SK-N-SH (cell line): ENCODE measurements at regions not wholly inside any gene's neighbourhood (a gene's known extent, or its start where the extent isn't known, plus 50 kb on each side); places are given as distances from the start of the nearest gene placed in this dataset.

Experiments
- CTCF ChIA-PET: fragments of 300-600, 350-600 bp; formaldehyde crosslinking; extraction: SDS; loops from one replicate; lab custom pipeline; 2021; lab: Yijun Ruan, JAX
- POLR2A ChIA-PET: fragments of 350-600 bp; sonication (Branson Sonifier 250); formaldehyde crosslinking; extraction: SDS; loops from one replicate; lab custom pipeline; 2020; ENCODE audit warnings: antibody characterized with exemption, inconsistent platforms; lab: Yijun Ruan, JAX
- DNase-seq: peaks from one replicate; pipeline ENCODE4 v3.0.0; 2012
- H2AFZ ChIP-seq: fragments of 200-600 bp; sonication (generic); 2 replicates; pipeline ENCODE4 v1.8.1; 2016; ENCODE audit warnings: antibody characterized with exemption, mild to moderate bottlenecking, low read depth
- H3F3A ChIP-seq: fragments of 200-600 bp; sonication (generic); replicated peaks from 2 replicates; pipeline ENCODE3; 2016; ENCODE audit warnings: antibody characterized with exemption, mild to moderate bottlenecking; ENCODE audit not compliant: insufficient read depth
- H3K27ac ChIP-seq, 2 experiments: fragments of 200-500 bp in 1 of 2; fragments of 200-600 bp in 1 of 2; sonication (Bioruptor generic) in 1 of 2; sonication (generic), shearing (Covaris generic) in 1 of 2; 2 replicates each; pipeline versions ENCODE4 v1.5.1 to v1.6.1; 2014 to 2016; ENCODE audit warnings: low read depth in 2 of 2, inconsistent platforms in 1 of 2, low read length in 1 of 2, mild to moderate bottlenecking in 1 of 2, mixed read lengths in 1 of 2
- H3K27me3 ChIP-seq: fragments of 200-600 bp; sonication (generic), shearing (Covaris generic); 2 replicates; pipeline ENCODE4 v1.6.1; 2016; ENCODE audit warnings: mixed run types; ENCODE audit not compliant: insufficient read depth
- H3K36me3 ChIP-seq, 2 experiments: fragments of 200-500 bp in 1 of 2; fragments of 200-600 bp in 1 of 2; sonication (Bioruptor generic) in 1 of 2; sonication (generic) in 1 of 2; replicated peaks in 1 of 2; 2 replicates each; pipeline versions ENCODE3 to v1.5.1; 2014 to 2016; ENCODE audit warnings: low read length in 1 of 2, mild to moderate bottlenecking in 1 of 2; ENCODE audit not compliant: insufficient read depth in 2 of 2, control insufficient read depth in 1 of 2
- H3K4me1 ChIP-seq, 2 experiments: fragments of 200-500 bp in 1 of 2; fragments of 200-600 bp in 1 of 2; sonication (Bioruptor generic) in 1 of 2; sonication (generic), shearing (Covaris generic) in 1 of 2; 2 replicates each; pipeline versions ENCODE4 v1.5.1 to v1.6.1; 2014 to 2016; ENCODE audit warnings: low read depth in 1 of 2, low read length in 1 of 2, mixed run types in 1 of 2; ENCODE audit not compliant: insufficient read depth in 2 of 2, control insufficient read depth in 1 of 2
- H3K4me2 ChIP-seq: fragments of 200-600 bp; sonication (generic), shearing (Covaris generic); 2 replicates; pipeline ENCODE4 v1.6.1; 2017; ENCODE audit warnings: mixed run types
- H3K4me3 ChIP-seq, 2 experiments: fragments of 200-500 bp in 1 of 2; fragments of 200-600 bp in 1 of 2; sonication (Bioruptor generic) in 1 of 2; sonication (generic), shearing (Covaris generic) in 1 of 2; 2 replicates each; pipeline versions ENCODE4 v1.5.1 to v1.8.1; 2014 to 2016; ENCODE audit warnings: low read depth in 2 of 2, inconsistent platforms in 1 of 2, low read length in 1 of 2, mild to moderate bottlenecking in 1 of 2, mixed read lengths in 1 of 2, moderate library complexity in 1 of 2
- H3K79me2 ChIP-seq: fragments of 200-600 bp; sonication (generic); 2 replicates; pipeline ENCODE4 v1.8.1; 2017; ENCODE audit warnings: mild to moderate bottlenecking; ENCODE audit not compliant: insufficient read depth
- H3K9ac ChIP-seq: fragments of 200-600 bp; sonication (generic); 2 replicates; pipeline ENCODE4 v1.6.1; 2017; ENCODE audit warnings: mixed run types
- H3K9me2 ChIP-seq: fragments of 200-600 bp; sonication (generic); 2 replicates; pipeline ENCODE4 v1.6.1; 2017; ENCODE audit warnings: mixed run types
- H3K9me3 ChIP-seq: fragments of 200-600 bp; sonication (generic); 2 replicates; pipeline ENCODE4 v1.6.1; 2017; ENCODE audit warnings: mixed run types, mild to moderate bottlenecking, moderate library complexity
- H4K20me1 ChIP-seq: fragments of 200-600 bp; sonication (generic); 2 replicates; pipeline ENCODE4 v1.6.1; 2017; ENCODE audit warnings: mild to moderate bottlenecking, mixed run types; ENCODE audit not compliant: insufficient read depth
- ELF1 ChIP-seq: IDR thresholded peaks from 2 replicates; pipeline ENCODE4 v1.4.0; 2012
- FOXM1 ChIP-seq: IDR thresholded peaks from 2 replicates; pipeline ENCODE4 v1.4.0; 2012; ENCODE audit warnings: low read depth, mild to moderate bottlenecking
- GABPA ChIP-seq: IDR thresholded peaks from 2 replicates; pipeline ENCODE4 v1.4.0; 2012; ENCODE audit warnings: low read depth, mild to moderate bottlenecking
- JUND ChIP-seq: IDR thresholded peaks from 2 replicates; pipeline ENCODE4 v1.4.0; 2012
- MAX ChIP-seq: IDR thresholded peaks from 2 replicates; pipeline ENCODE4 v1.4.0; 2012; ENCODE audit warnings: low read depth
- MXI1 ChIP-seq: IDR thresholded peaks from 2 replicates; pipeline ENCODE4 v1.6.1; 2012; ENCODE audit warnings: mild to moderate bottlenecking, low read depth, low read length, improper control_type of control experiment
- RAD21 ChIP-seq: IDR thresholded peaks from 2 replicates; pipeline ENCODE4 v1.6.1; 2012; ENCODE audit warnings: mild to moderate bottlenecking, low read length
- RFX5 ChIP-seq: IDR thresholded peaks from 2 replicates; pipeline ENCODE4 v1.6.1; 2012; ENCODE audit warnings: mild to moderate bottlenecking, improper control_type of control experiment, low read length
- RXRA ChIP-seq: IDR thresholded peaks from 2 replicates; pipeline ENCODE4 v1.4.0; 2012; ENCODE audit warnings: low read depth, mild to moderate bottlenecking, borderline replicate concordance
- SIN3A ChIP-seq: IDR thresholded peaks from 2 replicates; pipeline ENCODE4 v1.6.1; 2012; ENCODE audit warnings: low read depth, mild to moderate bottlenecking, low read length, moderate library complexity, borderline replicate concordance
- SMC3 ChIP-seq: IDR thresholded peaks from 2 replicates; pipeline ENCODE4 v1.6.1; 2012; ENCODE audit warnings: low read depth, low read length, improper control_type of control experiment
- TEAD4 ChIP-seq: IDR thresholded peaks from 2 replicates; pipeline ENCODE4 v1.4.0; 2012; ENCODE audit warnings: mild to moderate bottlenecking, borderline replicate concordance; ENCODE audit not compliant: insufficient read depth
- WGBS: methylation state at CpG from one replicate; pipeline ENCODE4 v1.1.6; 2017; ENCODE audit warnings: low lambda C conversion rate; 5-methylcytosine and 5-hydroxymethylcytosine counted together
- TF ChIP-seq, protein P1 (sequence below): fragments of 150-350 bp; IDR thresholded peaks from 2 replicates; pipeline ENCODE4 v1.6.1; 2016; ENCODE audit warnings: mild to moderate bottlenecking, low read depth, low read length
- TF ChIP-seq, protein P2 (sequence below): IDR thresholded peaks from 2 replicates; pipeline ENCODE4 v1.4.0; 2012; ENCODE audit warnings: low read depth, borderline replicate concordance
- TF ChIP-seq, protein P3 (sequence below): IDR thresholded peaks from 2 replicates; pipeline ENCODE4; 2012

DNA sequence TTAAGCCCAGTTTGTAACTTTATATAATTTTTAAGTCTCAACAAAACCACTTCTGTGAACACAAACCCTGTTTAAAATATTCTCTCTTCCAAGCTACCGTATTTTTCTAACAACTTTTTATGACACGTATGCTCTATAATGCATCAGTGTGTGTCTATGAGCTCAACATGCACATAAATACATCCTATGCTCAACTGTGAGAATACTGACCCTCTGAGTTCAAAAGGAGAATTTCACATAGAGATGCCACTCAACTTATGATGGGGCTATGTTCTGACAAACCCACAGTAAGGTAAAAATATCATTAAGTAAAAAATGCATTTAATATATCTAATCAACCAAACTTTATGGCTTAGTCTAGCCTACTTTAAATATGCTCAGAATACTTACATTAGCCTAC is 1139.7 kb upstream of the SPRY2 start:
- Histone ChIP-seq H3K36me3 (no peaks in the 10 kb centered on the region), H3K9ac (no peak overlapping the region), H2AFZ (no peak overlapping the region), H3K9me3 (no peaks in the 10 kb centered on the region), H3K4me1 (no peaks in the 10 kb centered on the region), H3K27me3 (no peaks in the 10 kb centered on the region), H4K20me1 (no peaks in the 10 kb centered on the region), H3K79me2 (no peaks in the 10 kb centered on the region), H3K4me2 (no peak overlapping the region), H3K9me2 (no peaks in the 10 kb centered on the region), H3F3A (no peaks in the 10 kb centered on the region), H3K27ac (no peak overlapping the region), H3K4me3 (no peak overlapping the region)
- TF ChIP-seq, protein P1, sequence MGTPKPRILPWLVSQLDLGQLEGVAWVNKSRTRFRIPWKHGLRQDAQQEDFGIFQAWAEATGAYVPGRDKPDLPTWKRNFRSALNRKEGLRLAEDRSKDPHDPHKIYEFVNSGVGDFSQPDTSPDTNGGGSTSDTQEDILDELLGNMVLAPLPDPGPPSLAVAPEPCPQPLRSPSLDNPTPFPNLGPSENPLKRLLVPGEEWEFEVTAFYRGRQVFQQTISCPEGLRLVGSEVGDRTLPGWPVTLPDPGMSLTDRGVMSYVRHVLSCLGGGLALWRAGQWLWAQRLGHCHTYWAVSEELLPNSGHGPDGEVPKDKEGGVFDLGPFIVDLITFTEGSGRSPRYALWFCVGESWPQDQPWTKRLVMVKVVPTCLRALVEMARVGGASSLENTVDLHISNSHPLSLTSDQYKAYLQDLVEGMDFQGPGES = no peak
- TF ChIP-seq RFX5 = no peak
- TF ChIP-seq, protein P2, sequence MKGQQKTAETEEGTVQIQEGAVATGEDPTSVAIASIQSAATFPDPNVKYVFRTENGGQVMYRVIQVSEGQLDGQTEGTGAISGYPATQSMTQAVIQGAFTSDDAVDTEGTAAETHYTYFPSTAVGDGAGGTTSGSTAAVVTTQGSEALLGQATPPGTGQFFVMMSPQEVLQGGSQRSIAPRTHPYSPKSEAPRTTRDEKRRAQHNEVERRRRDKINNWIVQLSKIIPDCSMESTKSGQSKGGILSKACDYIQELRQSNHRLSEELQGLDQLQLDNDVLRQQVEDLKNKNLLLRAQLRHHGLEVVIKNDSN = no peak
- 0 out of 2 replicates have a peak, but pooled peaks have one; percentile 18 for TF ChIP-seq RAD21
- TF ChIP-seq, protein P3, sequence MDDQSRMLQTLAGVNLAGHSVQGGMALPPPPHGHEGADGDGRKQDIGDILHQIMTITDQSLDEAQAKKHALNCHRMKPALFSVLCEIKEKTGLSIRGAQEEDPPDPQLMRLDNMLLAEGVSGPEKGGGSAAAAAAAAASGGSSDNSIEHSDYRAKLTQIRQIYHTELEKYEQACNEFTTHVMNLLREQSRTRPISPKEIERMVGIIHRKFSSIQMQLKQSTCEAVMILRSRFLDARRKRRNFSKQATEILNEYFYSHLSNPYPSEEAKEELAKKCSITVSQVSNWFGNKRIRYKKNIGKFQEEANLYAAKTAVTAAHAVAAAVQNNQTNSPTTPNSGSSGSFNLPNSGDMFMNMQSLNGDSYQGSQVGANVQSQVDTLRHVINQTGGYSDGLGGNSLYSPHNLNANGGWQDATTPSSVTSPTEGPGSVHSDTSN = no peak
- no peak for TF ChIP-seq JUND
- no peak for TF ChIP-seq FOXM1
- TF ChIP-seq GABPA = no peak
- no peak for TF ChIP-seq TEAD4
- POLR2A ChIA-PET = no interaction called here
- DNase-seq = no peak
- WGBS = 31% methylated on average over 2 of the region's 2 CpGs
- CTCF ChIA-PET = interaction anchor here (2.4 kb wide), 1 partner anchor 309 kb away, joined by 10 read pairs; no protein-coding TSS in a partner anchor

DNA sequence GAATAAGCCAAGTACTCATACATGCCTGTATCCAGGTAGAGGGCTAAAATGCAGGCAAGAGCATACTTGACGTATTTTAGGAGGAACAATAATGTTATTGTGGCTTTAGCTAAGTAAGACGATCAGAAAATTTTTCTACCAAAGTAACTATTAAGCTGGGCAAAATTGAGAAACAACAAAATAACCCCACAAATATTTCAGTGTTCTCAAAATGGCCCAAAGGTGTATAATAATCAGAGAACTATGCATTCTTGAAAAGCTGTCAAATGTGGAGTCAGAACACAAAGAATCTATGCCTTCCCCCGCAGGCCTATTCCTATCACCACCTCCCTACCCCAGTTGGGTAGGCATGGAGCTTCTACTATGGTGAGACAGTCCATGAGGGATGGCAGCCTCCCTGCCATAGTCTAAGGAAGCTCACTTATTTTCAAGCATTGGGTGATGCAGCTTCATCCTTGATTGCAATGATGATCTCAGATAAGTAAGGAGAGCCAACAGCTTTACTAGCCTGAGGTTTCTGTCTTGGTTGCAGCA is 1132.5 kb upstream of the SPRY2 start:
- no peak for DNase-seq
- Histone ChIP-seq H3K9ac (no peak overlapping the region), H2AFZ (no peak overlapping the region), H3K4me1 (no peaks in the 10 kb centered on the region), H3K9me2 (no peaks in the 10 kb centered on the region), H3K9me3 (no peaks in the 10 kb centered on the region), H3K36me3 (no peaks in the 10 kb centered on the region), H3F3A (no peaks in the 10 kb centered on the region), H3K27me3 (no peaks in the 10 kb centered on the region), H3K4me3 (no peak overlapping the region), H3K27ac (no peak overlapping the region), H3K79me2 (no peaks in the 10 kb centered on the region)
- ChIA-PET POLR2A (no interaction called here), CTCF (no interaction called here)
- no peak for TF ChIP-seq ELF1
- no peak for TF ChIP-seq MAX
- TF ChIP-seq MXI1 = no peak
- TF ChIP-seq SMC3 = no peak
- TF ChIP-seq RAD21 = no peak
- no peak for TF ChIP-seq SIN3A
- TF ChIP-seq JUND = no peak
- TF ChIP-seq RXRA = no peak
- TF ChIP-seq, all 33 proteins: peak for 0
- H4K20me1 ChIP-seq = no peaks in the 10 kb centered on the region
- 1% methylated on average over 3 of the region's 3 CpGs for WGBS
- H3K4me2 ChIP-seq = no peak overlapping the region
